AG04450 (cell line): ENCODE measurements at regions not wholly inside any gene's neighbourhood (a gene's known extent, or its start where the extent isn't known, plus 50 kb on each side); places are given as distances from the start of the nearest gene placed in this dataset.

Experiments used
- CTCF ChIA-PET: fragments of 300-600, 350-600 bp; formaldehyde crosslinking; extraction: SDS; loops from one replicate; lab custom pipeline; 2022; ENCODE audit warnings: antibody characterized with exemption, inconsistent platforms; lab: Charles Lee
- POLR2A ChIA-PET: fragments of 350-600 bp; formaldehyde crosslinking; extraction: SDS; loops from one replicate; lab custom pipeline; 2021; ENCODE audit warnings: antibody characterized with exemption, inconsistent platforms; lab: Yijun Ruan, JAX
- DNase-seq: peaks from one replicate; pipeline ENCODE4 v3.0.0-alpha.2; 2011; ENCODE audit warnings: low read depth, low spot score
- H3K27ac ChIP-seq: one replicate; pipeline ENCODE4 v1.5.1; 2012; ENCODE audit warnings: low read depth, low read length, control low read depth
- H3K27me3 ChIP-seq: one replicate; pipeline ENCODE4 v1.6.0; 2012; ENCODE audit warnings: low read length; ENCODE audit not compliant: control insufficient read depth, insufficient read depth
- H3K4me3 ChIP-seq: 2 replicates; pipeline ENCODE4 v1.5.1; 2011; ENCODE audit warnings: mild to moderate bottlenecking, low read depth, low read length, control low read depth
- H3K9me3 ChIP-seq: 2 replicates; pipeline ENCODE4 v1.5.1; 2012; ENCODE audit warnings: low read length; ENCODE audit not compliant: control insufficient read depth, insufficient read depth
- CTCF ChIP-seq: IDR thresholded peaks from 2 replicates; pipeline ENCODE4 v1.5.1; 2011; ENCODE audit warnings: low read depth, low read length, control low read depth, inconsistent platforms

GRCh38 chr2:101624706-101625332 lies 72.7 kb upstream of the MAP4K4 start:
- ChIA-PET POLR2A (interaction anchor here (0.6 kb wide), 3 partner anchors 62 to 668 kb away, joined by 3 to 7 read pairs (median 3); no protein-coding TSS in a partner anchor), CTCF (interaction anchor here (0.6 kb wide), 1 partner anchor 762 kb away, joined by 5 read pairs; no protein-coding TSS in a partner anchor)
- TF ChIP-seq CTCF: no peak
- Histone ChIP-seq H3K27me3 (no peaks in the 10 kb centered on the region), H3K4me3 (no peak overlapping the region), H3K27ac (no peak overlapping the region), H3K9me3 (no peaks in the 10 kb centered on the region; the same call in 1 of the 2 replicates)
- no peak for DNase-seq

GRCh38 chr2:101623031-101623521 lies 74.4 kb upstream of the MAP4K4 start:
- H3K27ac ChIP-seq: no peak overlapping the region
- H3K4me3 ChIP-seq: no peak overlapping the region
- no peak for TF ChIP-seq CTCF
- no peaks in the 10 kb centered on the region; the same call in 1 of the 2 replicates for H3K9me3 ChIP-seq
- no peak for DNase-seq
- POLR2A ChIA-PET: no interaction called here
- CTCF ChIA-PET: no interaction called here
- no peaks in the 10 kb centered on the region for H3K27me3 ChIP-seq

GRCh38 chr2:101622210-101623030 lies 75.1 kb upstream of the MAP4K4 start:
- no peak for DNase-seq
- Histone ChIP-seq H3K27me3 (no peaks in the 10 kb centered on the region), H3K9me3 (no peaks in the 10 kb centered on the region), H3K4me3 (no peak overlapping the region), H3K27ac (no peak overlapping the region)
- POLR2A ChIA-PET: interaction anchor here (0.5 kb wide), 1 partner anchor 51 kb away, joined by 3 read pairs; no protein-coding TSS in a partner anchor
- CTCF ChIA-PET: interaction anchor here (1.1 kb wide), 1 partner anchor 209 kb away, joined by 4 read pairs; no protein-coding TSS in a partner anchor
- TF ChIP-seq CTCF: no peak

- DNase-seq: peak; percentile 26
- POLR2A ChIA-PET: no interaction called here
- H3K4me3 ChIP-seq: no peak overlapping the region
- no peak for TF ChIP-seq CTCF
- CTCF ChIA-PET: no interaction called here
- no peak overlapping the region for H3K27ac ChIP-seq
- H3K9me3 ChIP-seq: no peaks in the 10 kb centered on the region
- no peaks in the 10 kb centered on the region for H3K27me3 ChIP-seq
Observed at GRCh38 chr2:101619191-101619591, 78.3 kb upstream of the MAP4K4 start.
